Activated CD4-positive, alpha-beta memory T cell treated with anti-CD3 and anti-CD28 coated beads for 36 hours (primary cell): ENCODE measurements at regions not wholly inside any gene's neighbourhood (a gene's known extent, or its start where the extent isn't known, plus 50 kb on each side); places are given as distances from the start of the nearest gene placed in this dataset.
"Not testable (repeated sequence)": the region's sequence is repeated elsewhere in the genome, so short reads cannot be mapped to it uniquely, and the experiment has no call there.

Experiments used
- CTCF ChIA-PET: fragments of 350-600 bp; sonication (Branson Sonifier 250); formaldehyde crosslinking; loops from one replicate; lab custom pipeline; 2021; ENCODE audit warnings: antibody characterized with exemption, inconsistent platforms; lab: Charles Lee
- POLR2A ChIA-PET: fragments of 350-600 bp; sonication (Branson Sonifier 250); formaldehyde crosslinking; loops from one replicate; lab custom pipeline; 2021; ENCODE audit warnings: antibody characterized with exemption; lab: Charles Lee
- DNase-seq: peaks from one replicate; pipeline ENCODE4 v3.0.0-alpha.2; 2020
- H3K27ac Mint-ChIP-seq: one replicate; pipeline ENCODE4 v1.8.0; 2021; ENCODE audit warnings: mixed read lengths
- H3K27me3 Mint-ChIP-seq: one replicate; pipeline ENCODE4 v1.8.0; 2021; ENCODE audit warnings: mixed read lengths
- H3K36me3 Mint-ChIP-seq: one replicate; pipeline ENCODE4 v1.8.0; 2021; ENCODE audit warnings: mixed read lengths
- H3K4me1 Mint-ChIP-seq: one replicate; pipeline ENCODE4 v1.8.0; 2021; ENCODE audit warnings: low read depth, mixed read lengths
- H3K4me3 Mint-ChIP-seq: one replicate; pipeline ENCODE4 v1.8.0; 2021; ENCODE audit warnings: mild to moderate bottlenecking, mixed read lengths
- H3K9me3 Mint-ChIP-seq: one replicate; pipeline ENCODE4 v1.8.0; 2021; ENCODE audit warnings: mixed read lengths
- intact Hi-C: fragments of 100-400 bp; cut with micrococcal nuclease; formaldehyde crosslinking; loops from one replicate; pipeline ENCODE4 v1.15.1; 2023

DNA sequence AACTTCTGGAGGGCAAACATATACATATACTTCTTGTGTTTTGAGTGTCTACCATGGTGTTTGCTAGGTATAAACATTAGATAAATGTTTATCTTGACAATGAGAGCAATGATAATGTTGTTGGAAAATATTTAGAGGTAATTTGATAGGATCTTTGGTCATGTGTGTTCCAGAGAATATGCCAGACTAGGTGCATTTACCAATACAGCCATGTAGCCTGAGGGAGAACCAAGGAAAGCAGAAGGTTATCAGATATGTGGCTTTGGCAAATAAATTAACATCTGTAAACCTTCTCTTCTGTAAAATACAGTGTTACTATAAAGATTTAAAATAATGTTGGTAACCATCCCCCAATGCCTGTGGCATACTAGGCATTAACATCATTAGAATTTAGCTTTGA is 226.8 kb downstream of the C11orf87 start:
- H3K27ac Mint-ChIP-seq = no peak overlapping the region
- H3K4me1 Mint-ChIP-seq = no peaks in the 10 kb centered on the region
- intact Hi-C loops = no loop called here
- H3K9me3 Mint-ChIP-seq = no peaks in the 10 kb centered on the region
- H3K4me3 Mint-ChIP-seq = no peak overlapping the region
- ChIA-PET CTCF (no interaction called here), POLR2A (no interaction called here)
- H3K27me3 Mint-ChIP-seq = no peaks in the 10 kb centered on the region
- DNase-seq = no peak
- H3K36me3 Mint-ChIP-seq = no peaks in the 10 kb centered on the region

- no peaks in the 10 kb centered on the region for H3K9me3 Mint-ChIP-seq
- H3K27me3 Mint-ChIP-seq = no peaks in the 10 kb centered on the region
- H3K4me1 Mint-ChIP-seq = no peaks in the 10 kb centered on the region
- CTCF ChIA-PET = no interaction called here
- POLR2A ChIA-PET = no interaction called here
- H3K4me3 Mint-ChIP-seq = no peak overlapping the region
- no peak for DNase-seq
- intact Hi-C loops = no loop called here
- no peaks in the 10 kb centered on the region for H3K36me3 Mint-ChIP-seq
- H3K27ac Mint-ChIP-seq = no peak overlapping the region
Observed at GRCh38 chr11:109654091-109654490, 232.1 kb downstream of the C11orf87 start.

DNA sequence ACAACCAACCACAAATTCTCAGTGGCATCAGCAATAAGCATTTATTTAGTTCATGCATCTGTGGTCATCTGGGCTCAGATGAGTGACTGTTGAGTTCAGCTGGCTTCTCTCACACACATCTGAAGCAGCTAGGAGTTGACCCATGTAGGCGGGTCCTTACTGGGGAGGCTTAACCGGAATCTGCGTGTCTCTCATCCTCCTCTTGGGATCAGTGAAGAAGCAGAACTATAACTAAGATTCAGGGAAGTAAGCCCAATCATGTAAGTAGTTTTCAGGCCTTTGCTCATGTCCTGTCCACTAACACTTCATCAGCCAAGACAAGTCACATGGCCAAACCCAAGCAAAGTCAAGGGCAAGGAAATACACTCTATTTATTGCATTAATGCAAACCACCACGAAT is 236.2 kb downstream of the C11orf87 start:
- ChIA-PET CTCF (no interaction called here), POLR2A (no interaction called here)
- H3K4me1 Mint-ChIP-seq = no peaks in the 10 kb centered on the region
- intact Hi-C loops = no loop called here
- no peaks in the 10 kb centered on the region for H3K9me3 Mint-ChIP-seq
- H3K4me3 Mint-ChIP-seq = no peak overlapping the region
- no peaks in the 10 kb centered on the region for H3K36me3 Mint-ChIP-seq
- H3K27ac Mint-ChIP-seq = no peak overlapping the region
- H3K27me3 Mint-ChIP-seq = no peaks in the 10 kb centered on the region
- DNase-seq = no peak

DNA sequence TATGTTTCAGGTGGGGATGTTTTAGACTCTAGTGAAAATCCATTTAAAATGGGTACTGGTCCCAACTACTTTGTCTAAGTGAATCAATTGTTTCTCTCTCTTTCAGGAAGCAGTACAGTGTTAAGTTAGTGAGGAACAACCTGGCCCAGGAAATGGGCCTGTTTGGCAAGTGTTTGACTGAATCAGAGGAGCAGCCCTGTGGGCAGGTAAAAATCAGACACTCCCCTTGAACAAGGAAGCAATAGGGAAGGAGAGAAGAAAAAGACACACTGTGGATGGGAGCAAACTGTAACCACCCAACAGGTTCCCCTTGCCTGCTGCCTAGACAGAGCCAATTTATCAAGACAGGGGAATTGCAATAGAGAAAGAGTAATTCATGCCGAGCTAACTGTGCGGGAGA is 245.7 kb downstream of the C11orf87 start:
- H3K4me3 Mint-ChIP-seq = no peak overlapping the region
- no peak overlapping the region for H3K27ac Mint-ChIP-seq
- H3K36me3 Mint-ChIP-seq = no peaks in the 10 kb centered on the region
- no peaks in the 10 kb centered on the region for H3K27me3 Mint-ChIP-seq
- intact Hi-C loops = no loop called here
- ChIA-PET POLR2A (no interaction called here), CTCF (no interaction called here)
- H3K9me3 Mint-ChIP-seq = no peaks in the 10 kb centered on the region
- H3K4me1 Mint-ChIP-seq = no peaks in the 10 kb centered on the region
- no peak for DNase-seq

DNA sequence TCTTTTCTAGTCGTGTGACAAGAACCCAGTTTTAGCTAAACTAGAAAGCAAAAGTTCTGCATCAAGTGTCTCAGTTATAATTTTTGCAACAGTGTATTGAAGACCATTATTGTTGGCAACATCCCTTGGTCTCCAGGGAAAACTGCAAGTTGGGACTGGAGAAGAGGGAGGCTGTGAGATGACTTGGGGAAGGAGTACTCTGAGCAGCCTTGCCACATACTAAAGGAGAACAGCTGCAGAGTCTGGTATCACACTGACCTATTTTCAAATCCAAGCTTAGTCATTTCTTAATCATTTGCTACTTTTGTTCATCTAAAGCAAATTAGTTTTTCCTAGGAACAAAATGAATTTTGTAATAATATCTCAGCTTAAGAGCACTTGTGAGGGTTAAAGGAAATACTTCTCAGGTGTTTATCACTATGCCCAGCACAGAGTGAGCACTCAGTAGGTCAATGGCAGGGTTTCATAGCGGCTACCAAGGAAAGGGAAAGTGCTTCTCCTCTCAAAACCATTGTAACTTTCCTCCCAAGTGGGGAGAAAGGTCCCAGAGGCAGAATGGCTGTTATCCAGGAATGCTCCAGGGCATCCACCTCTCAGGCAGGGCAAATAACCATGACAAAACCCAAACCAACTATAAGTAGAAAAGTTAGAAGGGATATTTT is 247.1 kb downstream of the C11orf87 start:
- H3K27me3 Mint-ChIP-seq = no peaks in the 10 kb centered on the region
- no peak overlapping the region for H3K27ac Mint-ChIP-seq
- DNase-seq = no peak
- no peaks in the 10 kb centered on the region for H3K36me3 Mint-ChIP-seq
- POLR2A ChIA-PET = no interaction called here
- CTCF ChIA-PET = no interaction called here
- no peak overlapping the region for H3K4me3 Mint-ChIP-seq
- intact Hi-C loops = no loop called here
- H3K9me3 Mint-ChIP-seq = no peaks in the 10 kb centered on the region
- H3K4me1 Mint-ChIP-seq = no peaks in the 10 kb centered on the region

GRCh38 chr11:109677231-109677630 is 255.2 kb downstream of the C11orf87 start:
- no peak for DNase-seq
- intact Hi-C loops = no loop called here
- Mint-ChIP-seq H3K36me3 (no peaks in the 10 kb centered on the region), H3K27me3 (no peaks in the 10 kb centered on the region), H3K4me1 (no peaks in the 10 kb centered on the region), H3K9me3 (no peaks in the 10 kb centered on the region), H3K27ac (no peak overlapping the region), H3K4me3 (no peak overlapping the region)
- ChIA-PET CTCF (no interaction called here), POLR2A (no interaction called here)

GRCh38 chr11:109677876-109678275 is 255.9 kb downstream of the C11orf87 start:
- intact Hi-C loops = no loop called here
- ChIA-PET POLR2A (no interaction called here), CTCF (no interaction called here)
- H3K27ac Mint-ChIP-seq = no peak overlapping the region
- H3K27me3 Mint-ChIP-seq = no peaks in the 10 kb centered on the region
- DNase-seq = no peak
- H3K4me3 Mint-ChIP-seq = no peak overlapping the region
- H3K36me3 Mint-ChIP-seq = no peaks in the 10 kb centered on the region
- H3K4me1 Mint-ChIP-seq = no peaks in the 10 kb centered on the region
- no peaks in the 10 kb centered on the region for H3K9me3 Mint-ChIP-seq

GRCh38 chr11:109680127-109680526 is 258.1 kb downstream of the C11orf87 start:
- ChIA-PET POLR2A (no interaction called here), CTCF (no interaction called here)
- Mint-ChIP-seq H3K27ac (no peak overlapping the region), H3K4me1 (no peaks in the 10 kb centered on the region), H3K27me3 (no peaks in the 10 kb centered on the region), H3K9me3 (no peaks in the 10 kb centered on the region), H3K36me3 (no peaks in the 10 kb centered on the region), H3K4me3 (no peak overlapping the region)
- intact Hi-C loops = no loop called here
- no peak for DNase-seq

- H3K9me3 Mint-ChIP-seq, H3K27ac Mint-ChIP-seq, H3K36me3 Mint-ChIP-seq, CTCF ChIA-PET, H3K4me1 Mint-ChIP-seq, DNase-seq, H3K4me3 Mint-ChIP-seq, POLR2A ChIA-PET, H3K27me3 Mint-ChIP-seq, intact Hi-C loops: not testable (repeated sequence)
Observed at GRCh38 chr11:109682788-109683187, 260.8 kb downstream of the C11orf87 start.

DNA sequence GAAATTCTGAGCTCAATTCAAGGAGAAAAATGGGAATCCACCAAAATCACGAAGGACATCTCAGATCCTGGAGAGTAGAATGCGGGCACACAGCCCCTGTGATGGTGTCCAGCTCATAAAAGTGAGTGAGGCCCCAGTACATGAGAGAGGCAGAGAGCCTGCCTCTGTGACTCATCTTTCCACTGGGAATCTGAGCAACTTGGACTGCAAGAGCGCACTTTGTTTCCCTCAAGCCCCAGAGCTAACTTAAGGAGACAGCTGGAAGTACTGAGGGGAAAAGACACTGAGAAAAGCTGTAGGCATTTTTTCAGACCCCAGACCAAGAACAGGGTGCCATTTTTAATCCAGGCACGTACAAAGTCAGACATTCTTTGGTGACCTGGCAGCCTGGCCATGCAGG is 273.7 kb downstream of the C11orf87 start:
- Mint-ChIP-seq H3K9me3 (peaks cover 43% of the 10 kb centered on the region), H3K36me3 (no peaks in the 10 kb centered on the region), H3K27ac (no peak overlapping the region), H3K27me3 (no peaks in the 10 kb centered on the region), H3K4me1 (no peaks in the 10 kb centered on the region), H3K4me3 (no peak overlapping the region)
- ChIA-PET POLR2A (no interaction called here), CTCF (no interaction called here)
- intact Hi-C loops = loop anchor here (10.0 kb wide), 1 partner anchor 1001 kb away; no protein-coding TSS in a partner anchor
- DNase-seq = no peak

GRCh38 chr11:109696191-109696897 is 274.4 kb downstream of the C11orf87 start:
- H3K4me3 Mint-ChIP-seq = no peak overlapping the region
- DNase-seq = no peak
- no peaks in the 10 kb centered on the region for H3K4me1 Mint-ChIP-seq
- no peaks in the 10 kb centered on the region for H3K27me3 Mint-ChIP-seq
- POLR2A ChIA-PET = no interaction called here
- H3K9me3 Mint-ChIP-seq = peaks cover 43% of the 10 kb centered on the region
- CTCF ChIA-PET = no interaction called here
- H3K27ac Mint-ChIP-seq = no peak overlapping the region
- no peaks in the 10 kb centered on the region for H3K36me3 Mint-ChIP-seq
- intact Hi-C loops = loop anchor here (10.0 kb wide), 1 partner anchor 1002 kb away; no protein-coding TSS in a partner anchor

GRCh38 chr11:109697140-109697843 is 275.3 kb downstream of the C11orf87 start:
- intact Hi-C loops = loop anchor here (10.0 kb wide), 1 partner anchor 1002 kb away; no protein-coding TSS in a partner anchor

More at GRCh38 chr11:109697140-109697843, 275.3 kb downstream of the C11orf87 start:
- ChIA-PET POLR2A (no interaction called here), CTCF (interaction anchor here (0.6 kb wide), 1 partner anchor 63 kb away, joined by 3 read pairs; no protein-coding TSS in a partner anchor)
- no peaks in the 10 kb centered on the region for H3K27me3 Mint-ChIP-seq
- H3K4me3 Mint-ChIP-seq = no peak overlapping the region
- peaks cover 43% of the 10 kb centered on the region for H3K9me3 Mint-ChIP-seq
- no peaks in the 10 kb centered on the region for H3K36me3 Mint-ChIP-seq
- DNase-seq = no peak
- H3K4me1 Mint-ChIP-seq = no peaks in the 10 kb centered on the region
- H3K27ac Mint-ChIP-seq = no peak overlapping the region
